HG03060 (cell line): ENCODE measurements at regions not wholly inside any gene's neighbourhood (a gene's known extent, or its start where the extent isn't known, plus 50 kb on each side); places are given as distances from the start of the nearest gene placed in this dataset.

Source experiments
- ATAC-seq: cut with Tn5 transposase; IDR thresholded peaks from one replicate; pipeline ENCODE4 v1.9.1; 2021; ENCODE audit warnings: low read depth, moderate number of reproducible peaks; ENCODE audit not compliant: unreplicated experiment

DNA sequence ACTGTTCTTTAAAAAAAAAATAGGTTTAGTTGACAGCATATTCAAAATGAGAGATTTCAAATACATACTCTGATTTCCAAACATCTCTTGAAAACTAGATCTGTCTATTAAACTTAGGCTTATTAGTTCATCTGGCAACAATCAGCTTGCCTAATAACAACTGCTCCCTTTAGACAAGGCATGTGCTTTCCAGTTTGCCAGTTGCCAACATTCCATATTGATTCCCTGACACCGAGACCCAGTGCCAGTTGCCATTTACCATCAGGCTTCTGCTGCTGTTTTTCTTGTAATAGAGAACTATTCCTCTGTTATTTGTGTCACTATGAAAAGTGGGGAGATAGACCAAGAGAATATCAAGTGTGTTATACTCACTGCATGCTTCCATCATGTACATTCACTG is 256.0 kb downstream of the C1D start:
- ATAC-seq: no peak

DNA sequence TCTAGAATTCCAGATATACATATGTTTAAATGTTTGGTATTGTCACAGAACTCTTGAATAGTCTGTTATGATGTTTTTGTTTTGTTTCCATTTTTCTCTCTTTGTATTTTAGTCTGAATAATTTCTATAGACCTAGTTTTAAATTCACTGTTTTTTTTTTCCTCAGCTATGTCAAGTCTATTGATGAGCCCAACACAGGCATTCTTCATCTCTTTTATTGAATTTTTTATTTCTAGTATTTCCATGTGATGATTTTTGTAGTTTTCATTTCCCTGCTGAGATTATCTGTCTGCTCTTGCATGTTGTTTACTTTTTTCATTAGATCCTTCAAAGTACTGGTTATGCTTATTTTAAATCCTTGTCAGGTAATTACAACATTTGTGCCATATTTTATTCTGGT is 254.7 kb downstream of the C1D start:
- ATAC-seq: no peak

DNA sequence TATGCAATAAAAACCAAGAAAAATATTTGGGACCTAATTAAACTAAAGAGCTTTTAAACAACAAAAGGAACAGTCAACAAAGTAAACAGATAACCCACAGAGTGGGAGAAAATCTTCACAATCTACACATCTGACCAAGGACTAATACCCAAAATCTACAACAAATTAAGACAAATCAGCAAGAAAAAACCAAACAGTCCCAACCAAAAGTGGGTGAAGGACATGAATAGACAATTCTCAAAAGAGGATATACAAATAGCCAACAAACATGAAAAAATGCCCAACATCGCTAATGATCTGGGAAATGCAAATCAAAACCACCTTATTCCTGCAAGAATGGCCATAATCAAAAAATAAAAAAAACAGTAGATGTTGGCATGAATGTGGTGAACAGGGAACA is 250.1 kb downstream of the C1D start:
- ATAC-seq: no peak

DNA sequence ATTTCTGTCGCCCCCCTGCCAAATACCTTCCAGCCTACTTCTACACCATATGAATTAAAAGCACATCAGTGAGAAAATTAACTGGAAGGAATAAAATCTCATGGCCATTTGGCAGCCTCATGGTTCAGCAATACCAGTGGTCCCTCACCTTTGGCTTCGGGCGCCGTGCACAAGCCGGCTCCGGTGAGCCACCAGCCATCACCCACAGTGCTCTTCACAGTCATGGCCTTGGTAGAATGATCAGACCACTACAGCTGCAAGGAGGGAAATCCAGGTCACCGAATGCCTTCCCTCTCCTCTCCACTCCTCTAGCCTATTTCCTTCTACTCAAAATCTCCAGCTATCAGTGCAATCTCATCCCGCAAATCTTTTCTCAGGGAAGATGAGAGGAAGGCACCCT is 239.1 kb downstream of the C1D start:
- ATAC-seq: no peak

- ATAC-seq: no peak
Measured at GRCh38 chr2:67824186-67824585, 238.6 kb downstream of the C1D start.

- ATAC-seq: no peak
Measured at GRCh38 chr2:67825476-67825875, 237.3 kb downstream of the C1D start.

DNA sequence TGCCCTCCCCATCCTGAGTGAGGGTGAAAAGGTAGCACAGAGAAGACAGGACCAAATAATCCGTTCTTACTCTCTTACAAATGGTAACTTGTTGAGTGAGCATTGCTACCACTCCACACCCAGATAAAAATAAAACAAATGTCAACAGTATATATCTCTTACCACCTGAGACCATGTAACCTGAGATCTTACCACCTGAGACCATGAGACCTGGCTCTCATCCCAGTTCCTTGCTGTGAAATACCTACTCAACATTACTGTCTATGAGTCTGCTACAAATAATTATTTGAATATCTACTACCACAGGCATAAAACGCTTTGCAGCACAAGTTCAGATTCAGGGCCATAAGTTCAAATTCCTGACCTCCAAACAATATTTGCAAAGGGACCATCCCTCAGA is 234.7 kb downstream of the C1D start:
- no peak for ATAC-seq

DNA sequence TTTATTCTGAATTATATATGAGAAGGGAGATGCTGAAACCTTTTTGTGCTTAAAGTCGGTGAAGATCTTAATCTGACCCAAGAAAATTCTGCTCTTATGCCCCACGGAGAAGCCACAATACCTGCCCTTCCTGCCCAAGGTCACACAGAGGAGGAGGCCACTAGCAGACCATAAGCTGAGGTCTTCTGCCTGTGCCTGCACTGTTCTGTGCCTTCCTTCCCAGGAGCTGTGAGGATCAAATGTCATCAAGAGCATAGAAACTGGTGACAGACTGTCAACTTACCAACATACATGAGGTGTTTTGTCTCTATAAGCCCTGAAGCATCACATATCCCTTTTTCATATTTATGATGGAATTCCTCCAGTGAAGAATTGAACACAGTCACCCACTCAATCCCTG is 233.3 kb downstream of the C1D start:
- ATAC-seq: no peak

GRCh38 chr2:67833632-67834031 is 229.2 kb downstream of the C1D start:
- no peak for ATAC-seq

DNA sequence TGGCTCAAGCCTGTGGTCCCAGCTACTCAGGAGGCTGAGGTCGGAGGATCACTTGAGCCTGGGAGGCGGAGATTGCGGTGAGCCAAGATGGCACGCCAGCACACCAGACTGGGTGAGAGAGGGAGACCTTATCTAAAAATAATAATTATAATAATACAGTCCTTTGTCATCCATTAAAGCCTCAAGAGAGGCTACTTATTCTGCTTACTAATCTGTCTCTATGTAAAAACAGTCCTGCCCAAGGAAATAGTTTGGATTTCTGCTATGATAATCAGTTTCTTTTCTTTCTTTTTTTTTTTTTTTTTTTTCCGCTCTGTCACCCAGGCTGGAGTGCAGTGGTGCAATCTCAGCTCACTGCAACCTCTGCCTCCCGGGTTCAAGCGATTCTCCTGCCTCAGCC is 228.3 kb downstream of the C1D start:
- ATAC-seq: no peak

DNA sequence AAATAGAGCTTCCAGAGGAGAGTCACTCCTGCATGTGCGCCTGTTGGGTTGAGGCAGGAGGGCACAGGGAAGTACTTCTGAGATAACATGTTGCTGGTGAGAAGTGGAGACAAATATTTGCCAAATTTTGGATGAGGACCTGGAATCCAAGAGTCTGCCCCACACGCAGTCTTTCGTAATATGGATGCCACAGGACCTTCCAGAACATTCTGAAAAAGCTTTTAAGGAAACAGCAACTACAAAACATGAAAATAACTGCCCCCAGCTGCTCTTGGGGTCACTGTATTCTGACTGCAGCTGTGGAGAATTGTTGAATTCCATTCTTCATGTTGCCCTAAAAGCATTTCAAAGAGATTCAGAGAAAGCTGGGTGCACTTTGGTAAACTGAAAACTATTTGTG is 227.5 kb downstream of the C1D start:
- no peak for ATAC-seq

- no peak for ATAC-seq
Measured at GRCh38 chr2:67836866-67837265, 225.9 kb downstream of the C1D start.

- no peak for ATAC-seq
Measured at GRCh38 chr2:67838205-67838604, 224.6 kb downstream of the C1D start.

DNA sequence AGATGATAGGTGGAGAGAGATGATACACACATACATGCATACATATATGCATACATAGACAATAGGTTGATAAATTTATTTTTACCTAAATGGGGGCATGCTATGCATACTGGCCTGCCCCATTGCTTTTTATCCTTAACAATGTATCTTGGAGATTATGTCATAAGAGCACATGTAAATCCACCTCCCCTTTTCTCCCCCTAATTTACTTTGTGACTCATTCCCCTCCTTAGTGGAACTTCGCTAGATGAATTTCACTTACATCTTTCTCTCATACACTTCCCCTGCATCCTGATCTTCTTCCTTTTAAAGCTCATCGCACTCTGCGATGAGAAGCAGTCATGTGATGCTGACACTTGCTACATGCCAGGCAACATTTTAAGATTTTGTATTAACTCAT is 223.6 kb downstream of the C1D start:
- ATAC-seq: no peak

- ATAC-seq: no peak
Measured at GRCh38 chr2:67839668-67840067, 223.1 kb downstream of the C1D start.

DNA sequence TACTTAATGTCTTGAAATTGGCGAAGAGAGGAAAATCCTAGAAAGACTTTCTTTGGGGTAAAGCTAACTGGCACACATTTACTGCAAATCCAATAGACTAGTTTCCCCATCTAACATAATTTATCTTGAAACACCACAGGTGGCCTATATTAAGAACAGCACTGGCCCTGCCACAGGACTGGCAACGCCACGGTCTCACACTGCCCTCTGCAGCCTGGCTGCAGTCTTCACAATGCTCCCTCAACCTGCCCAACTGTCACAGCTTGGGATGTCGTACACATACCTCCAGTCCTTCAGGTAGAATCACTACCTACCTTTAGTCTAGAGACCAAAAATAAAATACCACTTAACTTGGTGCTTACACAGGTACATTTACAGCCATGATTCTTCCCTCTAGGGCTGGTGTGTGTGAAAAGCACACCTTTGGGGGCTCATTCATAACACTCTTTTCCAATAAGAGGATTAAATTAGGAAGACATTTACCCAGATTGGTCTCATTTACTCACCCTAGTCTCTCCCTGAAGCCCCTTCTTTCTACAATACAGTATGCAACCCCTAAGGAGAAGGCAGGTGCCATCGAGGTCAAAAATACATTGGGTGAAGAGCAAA is 222.2 kb downstream of the C1D start:
- no peak for ATAC-seq

DNA sequence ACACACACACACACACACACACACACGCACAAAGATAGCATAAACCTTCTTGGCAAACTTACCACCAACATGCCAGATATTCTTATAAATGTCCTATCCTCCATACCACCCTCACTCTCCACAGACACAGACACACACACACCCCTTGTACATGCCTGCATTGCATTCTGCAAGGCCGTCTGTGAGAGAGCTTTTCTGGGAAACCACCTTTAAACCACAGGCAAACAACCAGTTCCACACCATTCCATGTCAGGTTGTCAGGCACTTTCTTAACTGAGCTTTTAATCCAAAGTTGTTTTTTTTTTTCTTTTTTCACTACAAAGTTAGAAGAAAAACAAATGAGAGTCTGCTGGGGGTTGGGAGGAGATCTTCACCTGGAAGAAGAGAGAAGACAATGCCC is 221.1 kb downstream of the C1D start:
- no peak for ATAC-seq

GRCh38 chr2:67842375-67842959 is 220.3 kb downstream of the C1D start:
- ATAC-seq: no peak

GRCh38 chr2:67844024-67844540 is 218.7 kb downstream of the C1D start:
- ATAC-seq: no peak

GRCh38 chr2:67845621-67846369 is 217.0 kb downstream of the C1D start:
- no peak for ATAC-seq

DNA sequence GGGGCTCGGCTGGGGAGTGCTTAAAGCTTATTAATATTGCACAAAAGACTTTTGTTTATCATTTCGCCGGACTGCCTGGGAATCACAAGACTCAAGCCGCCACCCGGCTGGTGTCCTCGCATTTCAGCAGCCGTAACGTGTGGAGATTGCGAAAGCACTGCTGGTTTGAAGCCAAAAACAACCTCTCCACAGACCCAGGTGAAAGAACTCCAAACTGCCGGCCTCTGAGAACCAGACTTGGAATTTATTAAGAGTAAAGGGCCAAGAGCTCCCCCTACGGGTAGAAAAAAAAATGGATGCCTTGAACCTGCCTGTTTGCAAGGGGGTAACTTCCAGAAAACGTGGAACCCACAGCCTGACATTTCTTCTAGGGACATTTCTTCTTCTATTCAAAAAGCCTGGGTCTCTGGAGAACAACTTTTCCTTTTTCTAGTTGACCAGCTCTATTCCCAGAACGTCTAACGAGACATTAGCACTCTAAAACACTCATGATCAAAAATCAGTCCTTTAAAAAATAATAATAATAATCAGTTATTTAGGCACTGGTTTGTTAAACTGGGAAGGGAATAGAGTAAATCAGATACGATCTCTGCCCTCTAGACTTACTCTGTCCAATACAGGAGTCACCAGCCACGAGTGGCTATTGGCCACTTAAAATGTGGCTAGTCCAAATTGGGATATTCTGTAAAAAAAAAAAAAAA is 216.3 kb downstream of the C1D start:
- no peak for ATAC-seq
